ENCODE measurements at regions not wholly inside any gene's neighbourhood (a gene's known extent, or its start where the extent isn't known, plus 50 kb on each side); places are given as distances from the start of the nearest gene placed in this dataset.

DNA sequence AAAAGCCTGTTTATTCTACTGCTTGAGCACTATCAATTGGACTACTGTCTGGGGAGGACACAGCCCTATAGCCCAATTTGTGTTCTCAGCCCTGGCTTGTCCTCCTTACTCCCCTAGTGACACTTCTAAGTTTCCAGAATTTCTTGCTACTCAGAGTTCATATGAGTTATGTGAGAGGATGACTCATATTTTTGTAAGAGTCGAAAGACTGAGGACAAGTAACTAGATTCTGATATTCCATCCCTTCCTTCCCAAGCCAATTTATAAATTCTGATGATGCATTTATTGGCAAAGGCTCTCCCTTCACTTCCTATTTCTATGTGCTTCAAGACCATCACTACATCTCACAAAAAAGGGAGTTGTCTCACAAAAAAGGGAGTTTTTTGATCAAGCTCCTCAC is 422.2 kb upstream of the DEPDC1 start:
- TF ChIP-seq EZH2 (IDR thresholded peaks at IDR 0.05; ENCODE audit: insufficient read depth, poor library complexity, severe bottlenecking) (no peak), EZH2phosphoT487 (IDR thresholded peaks at IDR 0.05; ENCODE audit: insufficient read depth, low read depth) (no peak)

All from GM23248 (cell line).